ENCODE measurements at regions not wholly inside any gene's neighbourhood (a gene's known extent, or its start where the extent isn't known, plus 50 kb on each side); places are given as distances from the start of the nearest gene placed in this dataset.
A peak's percentile ranks its signal among the peaks of the same experiment; 100 is the strongest.

- no peak for DNase-seq
Observed at GRCh38 chr18:56545464-56545863, 92.9 kb downstream of the TXNL1 start.

- peak; percentile 13 for DNase-seq
Observed at GRCh38 chr18:56542476-56542875, 95.9 kb downstream of the TXNL1 start.

GRCh38 chr18:56541793-56542192 lies 96.6 kb downstream of the TXNL1 start:
- no peak for DNase-seq

GRCh38 chr18:56541340-56541739 lies 97.1 kb downstream of the TXNL1 start:
- DNase-seq = no peak

- peak; percentile 78 for DNase-seq
Observed at GRCh38 chr18:56538746-56539145, 99.6 kb downstream of the TXNL1 start.

GRCh38 chr18:56532176-56532840 lies 106.1 kb downstream of the TXNL1 start:
- DNase-seq = peak; percentile 51

GRCh38 chr18:56522816-56523215 lies 115.6 kb downstream of the TXNL1 start:
- DNase-seq = peak; percentile 57

GRCh38 chr18:56521263-56521662 lies 117.1 kb downstream of the TXNL1 start:
- DNase-seq = no peak

- DNase-seq = no peak
Observed at GRCh38 chr18:56517761-56518160, 120.6 kb downstream of the TXNL1 start.

- DNase-seq = peak; percentile 80
Observed at GRCh38 chr18:56517196-56517595, 121.2 kb downstream of the TXNL1 start.

- DNase-seq = peak; percentile 93
Observed at GRCh38 chr18:56516789-56517188, 121.6 kb downstream of the TXNL1 start.

- DNase-seq = no peak
Observed at GRCh38 chr18:56515522-56515921, 122.9 kb downstream of the TXNL1 start.

- no peak for DNase-seq
Observed at GRCh38 chr18:56511996-56512395, 126.4 kb downstream of the TXNL1 start.

GRCh38 chr18:56510108-56510507 lies 128.3 kb downstream of the TXNL1 start:
- DNase-seq = no peak

- no peak for DNase-seq
Observed at GRCh38 chr18:56509656-56510055, 128.7 kb downstream of the TXNL1 start.

GRCh38 chr18:56508370-56509036 lies 129.9 kb downstream of the TXNL1 start:
- DNase-seq = no peak

GRCh38 chr18:56505971-56506370 lies 132.4 kb downstream of the TXNL1 start:
- DNase-seq = peak; percentile 9

GRCh38 chr18:56505293-56505692 lies 133.1 kb downstream of the TXNL1 start:
- DNase-seq = no peak

- DNase-seq = peak; percentile 26
Observed at GRCh38 chr18:56501896-56502295, 136.5 kb downstream of the TXNL1 start.

- DNase-seq = no peak
Observed at GRCh38 chr18:56495884-56496283, 142.5 kb downstream of the TXNL1 start.

GRCh38 chr18:56493531-56493930 lies 144.9 kb downstream of the TXNL1 start:
- no peak for DNase-seq

GRCh38 chr18:56492136-56492535 lies 146.3 kb downstream of the TXNL1 start:
- no peak for DNase-seq

- DNase-seq = no peak
Observed at GRCh38 chr18:56490942-56491341, 147.4 kb downstream of the TXNL1 start.

GRCh38 chr18:56489893-56490292 lies 148.5 kb downstream of the TXNL1 start:
- DNase-seq = no peak

GRCh38 chr18:56488739-56489138 lies 149.7 kb downstream of the TXNL1 start:
- DNase-seq = no peak

All from fibroblast of upper back skin (primary cell).